Gastrocnemius medialis (tissue), 4 donors: ENCODE measurements at regions not wholly inside any gene's neighbourhood (a gene's known extent, or its start where the extent isn't known, plus 50 kb on each side); places are given as distances from the start of the nearest gene placed in this dataset.

Experiments
- POLR2A ChIP-seq, 2 donors: fragments of 450-650 bp; IDR thresholded peaks; one replicate each; pipeline ENCODE4 v1.6.1; 2017; ENCODE audit warnings: antibody characterized with exemption in 2 of 2, mild to moderate bottlenecking in 2 of 2, moderate library complexity in 2 of 2
- TF ChIP-seq, protein P1 (sequence below), 5 experiments: fragments of 450-650 bp in 3 of 5; fragments of 200-600 bp in 2 of 5; sonication (generic) in 2 of 5; IDR thresholded peaks in 4 of 5; conservative IDR thresholded peaks in 1 of 5; 1 replicate in 4 of 5; 2 replicates in 1 of 5; pipeline ENCODE4 v1.5.1; 2016 to 2019; ENCODE audit warnings: antibody characterized with exemption in 5 of 5, mild to moderate bottlenecking in 3 of 5, moderate library complexity in 3 of 5

DNA sequence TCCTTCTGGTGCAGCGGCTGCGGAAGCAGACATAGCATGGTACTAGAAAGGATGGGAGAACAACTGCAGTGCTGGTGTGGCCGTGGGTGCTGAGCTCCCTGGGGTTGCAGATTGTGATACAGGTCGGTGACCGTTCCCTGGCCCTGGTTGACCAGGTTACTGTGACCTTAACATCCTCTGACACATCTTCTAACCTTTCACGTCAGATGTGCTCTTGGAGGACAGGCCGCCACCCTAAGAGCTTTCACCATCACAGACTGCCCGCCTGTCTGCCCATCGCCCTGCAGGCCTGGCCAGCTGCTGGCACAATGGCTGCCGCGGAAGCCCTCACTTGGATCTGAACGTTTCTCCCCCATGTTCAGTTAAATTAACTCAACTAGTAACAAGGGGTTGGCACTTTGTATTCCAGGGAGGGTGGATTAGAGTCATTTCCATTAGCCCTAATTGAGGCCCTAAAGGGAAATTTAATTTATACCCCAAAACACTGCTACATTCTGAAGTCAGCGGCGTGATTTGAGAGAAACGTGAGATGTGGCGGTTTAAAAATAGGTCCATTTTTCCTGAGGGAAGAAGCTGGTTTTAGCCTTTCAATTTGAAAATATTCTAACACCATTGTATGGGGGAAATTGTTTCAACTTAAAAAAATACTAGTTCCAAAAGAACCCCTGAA lies 443.9 kb upstream of the CDH4 start:
- TF ChIP-seq POLR2A (IDR thresholded peaks at IDR 0.05) = no peak
- TF ChIP-seq, protein P1, sequence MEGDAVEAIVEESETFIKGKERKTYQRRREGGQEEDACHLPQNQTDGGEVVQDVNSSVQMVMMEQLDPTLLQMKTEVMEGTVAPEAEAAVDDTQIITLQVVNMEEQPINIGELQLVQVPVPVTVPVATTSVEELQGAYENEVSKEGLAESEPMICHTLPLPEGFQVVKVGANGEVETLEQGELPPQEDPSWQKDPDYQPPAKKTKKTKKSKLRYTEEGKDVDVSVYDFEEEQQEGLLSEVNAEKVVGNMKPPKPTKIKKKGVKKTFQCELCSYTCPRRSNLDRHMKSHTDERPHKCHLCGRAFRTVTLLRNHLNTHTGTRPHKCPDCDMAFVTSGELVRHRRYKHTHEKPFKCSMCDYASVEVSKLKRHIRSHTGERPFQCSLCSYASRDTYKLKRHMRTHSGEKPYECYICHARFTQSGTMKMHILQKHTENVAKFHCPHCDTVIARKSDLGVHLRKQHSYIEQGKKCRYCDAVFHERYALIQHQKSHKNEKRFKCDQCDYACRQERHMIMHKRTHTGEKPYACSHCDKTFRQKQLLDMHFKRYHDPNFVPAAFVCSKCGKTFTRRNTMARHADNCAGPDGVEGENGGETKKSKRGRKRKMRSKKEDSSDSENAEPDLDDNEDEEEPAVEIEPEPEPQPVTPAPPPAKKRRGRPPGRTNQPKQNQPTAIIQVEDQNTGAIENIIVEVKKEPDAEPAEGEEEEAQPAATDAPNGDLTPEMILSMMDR (IDR thresholded peaks at IDR 0.05 in 4 of 5, conservative IDR thresholded peaks at IDR 0.05 in 1 of 5) = no peak
